Astrocyte (in vitro differentiated cells and primary cell): ENCODE measurements at regions not wholly inside any gene's neighbourhood (a gene's known extent, or its start where the extent isn't known, plus 50 kb on each side); places are given as distances from the start of the nearest gene placed in this dataset.
"Not testable (repeated sequence)": the region's sequence is repeated elsewhere in the genome, so short reads cannot be mapped to it uniquely, and the experiment has no call there.

ENCODE experiments used
- DNase-seq: peaks from one replicate; pipeline ENCODE4 v3.0.0-alpha.2; 2010; ENCODE audit warnings: low read depth
- FAIRE-seq: peaks from 2 replicates; lab custom pipeline; 2011; peaks lifted over from hg19 to GRCh38; lab: Jason Lieb, UNC
- H2AFZ ChIP-seq: 2 replicates; pipeline ENCODE4 v1.6.0; 2012; ENCODE audit warnings: low read depth, low read length, inconsistent platforms
- H3K27ac ChIP-seq: 2 replicates; pipeline ENCODE4 v1.5.1; 2011; ENCODE audit warnings: low read depth, low read length, inconsistent platforms
- H3K27me3 ChIP-seq: 2 replicates; pipeline ENCODE4 v1.6.0; 2011; ENCODE audit warnings: low read length, inconsistent platforms; ENCODE audit not compliant: insufficient read depth
- H3K36me3 ChIP-seq: 2 replicates; pipeline ENCODE4 v1.5.1; 2011; ENCODE audit warnings: low read length, inconsistent platforms; ENCODE audit not compliant: insufficient read depth
- H3K4me1 ChIP-seq: 2 replicates; pipeline ENCODE4 v1.5.1; 2011; ENCODE audit warnings: low read length, inconsistent platforms; ENCODE audit not compliant: insufficient read depth
- H3K4me2 ChIP-seq: 2 replicates; pipeline ENCODE4 v1.6.0; 2012; ENCODE audit warnings: low read length, inconsistent platforms
- H3K4me3 ChIP-seq: 2 replicates; pipeline ENCODE4 v1.5.1; 2011; ENCODE audit warnings: low read depth, mild to moderate bottlenecking, low read length, inconsistent platforms; ENCODE audit not compliant: insufficient read depth
- H3K79me2 ChIP-seq: 2 replicates; pipeline ENCODE4 v1.6.0; 2012; ENCODE audit warnings: mild to moderate bottlenecking, low read length, inconsistent platforms; ENCODE audit not compliant: insufficient read depth
- H3K9ac ChIP-seq: 2 replicates; pipeline ENCODE4 v1.6.0; 2012; ENCODE audit warnings: mild to moderate bottlenecking, low read length, inconsistent platforms
- H3K9me3 ChIP-seq: 2 replicates; pipeline ENCODE4 v1.5.1; 2012; ENCODE audit warnings: low read depth, mild to moderate bottlenecking, low read length, inconsistent platforms; ENCODE audit not compliant: insufficient read depth
- H4K20me1 ChIP-seq: 2 replicates; pipeline ENCODE4 v1.6.0; 2012; ENCODE audit warnings: low read length, inconsistent platforms; ENCODE audit not compliant: insufficient read depth
- H3K27ac Mint-ChIP-seq: one replicate; pipeline ENCODE4 v1.8.0; 2021; ENCODE audit warnings: mild to moderate bottlenecking, mixed read lengths; ENCODE audit not compliant: unreplicated experiment
- H3K27me3 Mint-ChIP-seq: one replicate; pipeline ENCODE4 v1.8.0; 2021; ENCODE audit warnings: low read depth, mixed read lengths; ENCODE audit not compliant: unreplicated experiment
- H3K36me3 Mint-ChIP-seq: one replicate; pipeline ENCODE4 v1.8.0; 2021; ENCODE audit warnings: low read depth, mixed read lengths; ENCODE audit not compliant: unreplicated experiment
- H3K4me1 Mint-ChIP-seq: one replicate; pipeline ENCODE4 v1.8.0; 2021; ENCODE audit warnings: low read depth, mixed read lengths; ENCODE audit not compliant: unreplicated experiment
- H3K4me3 Mint-ChIP-seq: one replicate; pipeline ENCODE4 v1.8.0; 2021; ENCODE audit warnings: mild to moderate bottlenecking, moderate library complexity, mixed read lengths; ENCODE audit not compliant: unreplicated experiment
- H3K9me3 Mint-ChIP-seq: one replicate; pipeline ENCODE4 v1.8.0; 2021; ENCODE audit warnings: mild to moderate bottlenecking, mixed read lengths; ENCODE audit not compliant: unreplicated experiment
- CTCF ChIP-seq: IDR thresholded peaks from 2 replicates; pipeline ENCODE4 v1.5.1; 2011; ENCODE audit warnings: low read depth, mild to moderate bottlenecking, inconsistent platforms, low read length, moderate library complexity; ENCODE audit not compliant: insufficient read depth
- EZH2 ChIP-seq: IDR thresholded peaks from 2 replicates; pipeline ENCODE4 v1.6.1; 2012; ENCODE audit warnings: mild to moderate bottlenecking, low read length, inconsistent platforms; ENCODE audit not compliant: insufficient read depth

GRCh38 chr4:187692626-187693025, 302.9 kb upstream of the ZFP42 start:
- Histone ChIP-seq H4K20me1 (no peaks in the 10 kb centered on the region), H3K9me3 (no peaks in the 10 kb centered on the region), H3K9ac (no peak overlapping the region), H3K4me2 (no peak overlapping the region), H3K79me2 (no peaks in the 10 kb centered on the region), H3K27ac (no peak overlapping the region), H3K4me3 (no peak overlapping the region), H2AFZ (no peak overlapping the region), H3K27me3 (no peaks in the 10 kb centered on the region), H3K36me3 (no peaks in the 10 kb centered on the region), H3K4me1 (no peaks in the 10 kb centered on the region)
- Mint-ChIP-seq H3K9me3 (peaks cover 6% of the 10 kb centered on the region), H3K36me3 (no peaks in the 10 kb centered on the region), H3K4me1 (no peaks in the 10 kb centered on the region), H3K27ac (no peak overlapping the region), H3K27me3 (no peaks in the 10 kb centered on the region), H3K4me3 (no peak overlapping the region)
- no peak for FAIRE-seq
- DNase-seq = no peak
- TF ChIP-seq CTCF (no peak), EZH2 (no peak)

- H2AFZ ChIP-seq, H3K4me3 ChIP-seq, H3K27me3 Mint-ChIP-seq, H3K36me3 ChIP-seq, DNase-seq, H3K9ac ChIP-seq, H3K36me3 Mint-ChIP-seq, H3K4me1 ChIP-seq, H3K79me2 ChIP-seq, H3K9me3 ChIP-seq, H3K4me3 Mint-ChIP-seq, H3K27ac ChIP-seq, H4K20me1 ChIP-seq, H3K27me3 ChIP-seq, FAIRE-seq, H3K27ac Mint-ChIP-seq, H3K4me2 ChIP-seq, H3K4me1 Mint-ChIP-seq: not testable (repeated sequence)
- H3K9me3 Mint-ChIP-seq = peaks cover 10% of the 10 kb centered on the region
These were observed 300.0 kb upstream of the ZFP42 start for GRCh38 chr4:187695531-187695930.

GRCh38 chr4:187711586-187711985, 284.0 kb upstream of the ZFP42 start:
- no peak overlapping the region for H3K9ac ChIP-seq
- no peaks in the 10 kb centered on the region for H3K79me2 ChIP-seq
- no peaks in the 10 kb centered on the region for H3K36me3 Mint-ChIP-seq
- H3K4me3 Mint-ChIP-seq = no peak overlapping the region
- no peak overlapping the region for H3K27ac ChIP-seq
- H4K20me1 ChIP-seq = no peaks in the 10 kb centered on the region
- no peak overlapping the region for H3K27ac Mint-ChIP-seq
- no peaks in the 10 kb centered on the region for H3K4me1 ChIP-seq
- H3K4me3 ChIP-seq = no peak overlapping the region
- H3K36me3 ChIP-seq = no peaks in the 10 kb centered on the region
- FAIRE-seq (no peak), DNase-seq (no peak)
- H3K4me1 Mint-ChIP-seq = no peaks in the 10 kb centered on the region
- no peak overlapping the region for H2AFZ ChIP-seq
- TF ChIP-seq EZH2 (no peak), CTCF (no peak)
- no peak overlapping the region for H3K4me2 ChIP-seq
- H3K9me3 Mint-ChIP-seq = peaks cover 2% of the 10 kb centered on the region
- no peaks in the 10 kb centered on the region for H3K27me3 Mint-ChIP-seq
- no peaks in the 10 kb centered on the region for H3K27me3 ChIP-seq
- H3K9me3 ChIP-seq = no peaks in the 10 kb centered on the region
